Left colon (tissue), 2 donors: ENCODE measurements at regions not wholly inside any gene's neighbourhood (a gene's known extent, or its start where the extent isn't known, plus 50 kb on each side); places are given as distances from the start of the nearest gene placed in this dataset.
"Not testable (repeated sequence)": the region's sequence is repeated elsewhere in the genome, so short reads cannot be mapped to it uniquely, and the experiment has no call there.

Source experiments
- ATAC-seq: fragments of 200-7000 bp; cut with Tn5 transposase; one replicate; pipeline ENCODE4 v1.9.1; 2020; ENCODE audit warnings: mild to moderate bottlenecking, moderate library complexity
- DNase-seq, 2 donors: peaks; one replicate each; pipeline ENCODE4 v3.0.0-alpha.2; 2020
- intact Hi-C, 2 donors: fragments of 100-400 bp; cut with DNase I in 1 of 2; cut with micrococcal nuclease in 1 of 2; formaldehyde crosslinking; loops; one replicate each; pipeline versions ENCODE4 v1.11.2 to v1.14.0; 2022; cut with DNase I, micrococcal nuclease
- donor health status: DM: no; HTN: no; CAD: no.
- donor health status: DM: yes; HTN: yes; CAD: no.

GRCh38 chr3:84634668-84635067, 324.1 kb upstream of the CADM2 start:
- DNase-seq (no peak), ATAC-seq (no peak)
- intact Hi-C loops, result no loop called here

- ATAC-seq, result no peak
- intact Hi-C loops, result no loop called here
- DNase-seq, result no peak
Measured at GRCh38 chr3:84637272-84637671, 321.5 kb upstream of the CADM2 start.

GRCh38 chr3:84666468-84666867, 292.3 kb upstream of the CADM2 start:
- DNase-seq (no peak), ATAC-seq (no peak)
- intact Hi-C loops, result no loop called here

GRCh38 chr3:84679211-84679610, 279.6 kb upstream of the CADM2 start:
- intact Hi-C loops, result no loop called here
- ATAC-seq, result no peak
- DNase-seq, result no peak

- ATAC-seq, result no peak
- DNase-seq, result no peak
- intact Hi-C loops, result no loop called here
Measured at GRCh38 chr3:84680700-84681099, 278.1 kb upstream of the CADM2 start.

GRCh38 chr3:84683493-84683892, 275.3 kb upstream of the CADM2 start:
- intact Hi-C loops, result no loop called here
- DNase-seq (no peak), ATAC-seq (no peak)

- intact Hi-C loops, result no loop called here
- ATAC-seq (no peak), DNase-seq (no peak)
Measured at GRCh38 chr3:84685467-84685866, 273.3 kb upstream of the CADM2 start.

- DNase-seq (no peak), ATAC-seq (no peak)
- intact Hi-C loops, result no loop called here
Measured at GRCh38 chr3:84692261-84692660, 266.5 kb upstream of the CADM2 start.

- intact Hi-C loops, DNase-seq, ATAC-seq: not testable (repeated sequence)
Measured at GRCh38 chr3:84710288-84710687, 248.5 kb upstream of the CADM2 start.

- DNase-seq, result no peak
- no peak for ATAC-seq
- intact Hi-C loops, result no loop called here
Measured at GRCh38 chr3:84717894-84718293, 240.9 kb upstream of the CADM2 start.

- DNase-seq (no peak), ATAC-seq (no peak)
- intact Hi-C loops, result no loop called here
Measured at GRCh38 chr3:84724877-84725276, 233.9 kb upstream of the CADM2 start.

GRCh38 chr3:84727616-84728015, 231.2 kb upstream of the CADM2 start:
- intact Hi-C loops, result no loop called here
- DNase-seq, result no peak

GRCh38 chr3:84734731-84735130, 224.1 kb upstream of the CADM2 start:
- DNase-seq, intact Hi-C loops, ATAC-seq: not testable (repeated sequence)

More at GRCh38 chr3:84727616-84728015, 231.2 kb upstream of the CADM2 start:
- no peak for ATAC-seq

GRCh38 chr3:84738086-84738485, 220.7 kb upstream of the CADM2 start:
- DNase-seq (no peak), ATAC-seq (no peak)
- intact Hi-C loops, result no loop called here

- intact Hi-C loops, result no loop called here
- ATAC-seq, result no peak
- no peak for DNase-seq
Measured at GRCh38 chr3:84742915-84743425, 215.8 kb upstream of the CADM2 start.

GRCh38 chr3:84744130-84744529, 214.7 kb upstream of the CADM2 start:
- no peak for ATAC-seq
- DNase-seq, result no peak
- intact Hi-C loops, result no loop called here

GRCh38 chr3:84755860-84756259, 202.9 kb upstream of the CADM2 start:
- ATAC-seq, result no peak
- intact Hi-C loops, result no loop called here
- DNase-seq, result no peak

- no peak for DNase-seq
- no peak for ATAC-seq
- intact Hi-C loops, result no loop called here
Measured at GRCh38 chr3:84759361-84759760, 199.4 kb upstream of the CADM2 start.

GRCh38 chr3:84772841-84773240, 185.9 kb upstream of the CADM2 start:
- intact Hi-C loops, result no loop called here
- no peak for ATAC-seq

GRCh38 chr3:84783281-84783680, 175.5 kb upstream of the CADM2 start:
- no peak for DNase-seq
- intact Hi-C loops, result no loop called here
- no peak for ATAC-seq

More at GRCh38 chr3:84772841-84773240, 185.9 kb upstream of the CADM2 start:
- no peak for DNase-seq

GRCh38 chr3:84789961-84790360, 168.8 kb upstream of the CADM2 start:
- ATAC-seq, result no peak
- intact Hi-C loops, result no loop called here
- no peak for DNase-seq

GRCh38 chr3:84806958-84807357, 151.8 kb upstream of the CADM2 start:
- intact Hi-C loops, result no loop called here
- DNase-seq (no peak), ATAC-seq (no peak)
